ENCODE measurements at regions not wholly inside any gene's neighbourhood (a gene's known extent, or its start where the extent isn't known, plus 50 kb on each side); places are given as distances from the start of the nearest gene placed in this dataset.

DNA sequence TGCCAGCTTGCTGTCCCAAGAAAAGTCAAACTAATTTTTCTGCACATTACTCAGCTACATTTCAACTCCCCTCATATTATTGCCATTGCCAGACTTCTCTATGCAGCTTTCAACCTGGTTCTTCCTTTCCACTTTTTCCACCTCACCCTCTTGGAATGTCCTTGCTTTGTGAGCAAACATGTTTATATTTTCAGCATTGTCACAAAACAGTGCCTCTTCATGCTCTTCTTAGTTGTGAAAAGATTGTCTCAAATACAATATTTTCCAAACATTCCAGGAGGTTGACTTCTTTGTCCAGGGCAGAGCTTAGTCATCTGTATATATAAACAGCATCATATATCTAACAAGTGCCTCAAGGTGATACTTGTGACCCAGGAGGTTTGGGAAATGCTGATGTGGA lies 803.3 kb upstream of the CELF4 start:
- DNase-seq (ENCODE audit: low read depth, low spot score), result no peak

DNA sequence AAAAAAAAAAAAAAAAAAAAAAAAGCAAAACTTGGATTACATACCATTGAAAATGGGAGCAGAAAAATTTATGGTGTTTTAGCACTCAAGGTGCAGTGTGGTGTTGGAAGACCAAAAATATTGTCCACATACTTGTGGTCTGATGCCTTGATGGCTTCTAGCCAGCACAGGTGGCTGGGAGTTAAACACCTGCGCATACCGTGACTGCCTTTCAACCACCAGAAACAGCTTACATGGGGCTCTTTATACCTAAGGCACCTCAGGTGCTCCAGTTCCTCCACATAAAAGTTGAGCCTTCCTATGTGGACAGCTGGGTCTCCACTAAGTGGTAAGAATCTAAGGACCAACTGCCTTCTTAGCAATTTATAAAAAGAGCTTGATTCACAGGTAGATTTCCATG lies 802.6 kb upstream of the CELF4 start:
- no peak for DNase-seq (ENCODE audit: low read depth, low spot score)

DNA sequence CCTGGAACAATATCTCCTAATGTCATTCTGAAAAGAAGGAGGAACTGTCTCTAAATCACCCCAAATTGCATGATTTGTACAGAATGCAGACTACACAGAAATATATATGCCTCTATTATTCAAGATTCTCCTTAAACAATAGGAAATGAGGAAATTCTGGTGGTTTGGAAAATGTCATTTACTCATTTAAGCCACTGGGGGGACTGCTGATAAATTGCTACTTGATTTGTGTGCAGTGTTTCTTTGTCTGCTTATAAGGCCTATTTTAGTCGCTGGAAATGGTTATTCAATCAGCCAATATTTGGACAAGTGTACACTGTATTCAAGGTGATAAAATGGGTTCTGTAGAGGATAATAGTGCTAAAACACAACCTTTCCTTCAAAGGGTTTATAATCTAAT lies 801.9 kb upstream of the CELF4 start:
- no peak for DNase-seq (ENCODE audit: low read depth, low spot score)

DNA sequence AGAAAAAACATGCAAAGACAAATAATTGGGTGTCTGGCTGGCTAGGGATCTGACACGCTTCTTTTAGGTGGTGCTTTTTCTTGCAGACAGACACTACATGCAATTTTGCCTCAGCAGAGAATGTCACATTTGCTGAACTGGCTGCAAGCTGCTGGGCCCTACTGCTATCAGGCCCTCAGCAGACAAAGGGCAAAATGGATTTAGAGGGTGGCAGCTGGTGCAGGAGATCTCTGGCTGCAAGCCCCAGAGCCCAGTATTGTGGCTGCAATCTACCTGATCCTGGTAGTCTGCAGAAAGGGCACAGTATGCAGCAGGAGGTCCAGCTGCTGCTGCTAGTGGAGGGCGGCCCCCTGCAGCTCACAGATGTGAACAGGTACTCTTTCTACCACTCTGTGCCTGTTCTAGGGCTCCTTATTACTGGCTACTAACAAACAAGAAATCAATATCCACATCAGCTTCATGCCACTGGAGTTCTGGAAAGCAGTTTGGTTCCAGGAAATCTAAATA lies 796.7 kb upstream of the CELF4 start:
- DNase-seq (ENCODE audit: low read depth, low spot score), result no peak

DNA sequence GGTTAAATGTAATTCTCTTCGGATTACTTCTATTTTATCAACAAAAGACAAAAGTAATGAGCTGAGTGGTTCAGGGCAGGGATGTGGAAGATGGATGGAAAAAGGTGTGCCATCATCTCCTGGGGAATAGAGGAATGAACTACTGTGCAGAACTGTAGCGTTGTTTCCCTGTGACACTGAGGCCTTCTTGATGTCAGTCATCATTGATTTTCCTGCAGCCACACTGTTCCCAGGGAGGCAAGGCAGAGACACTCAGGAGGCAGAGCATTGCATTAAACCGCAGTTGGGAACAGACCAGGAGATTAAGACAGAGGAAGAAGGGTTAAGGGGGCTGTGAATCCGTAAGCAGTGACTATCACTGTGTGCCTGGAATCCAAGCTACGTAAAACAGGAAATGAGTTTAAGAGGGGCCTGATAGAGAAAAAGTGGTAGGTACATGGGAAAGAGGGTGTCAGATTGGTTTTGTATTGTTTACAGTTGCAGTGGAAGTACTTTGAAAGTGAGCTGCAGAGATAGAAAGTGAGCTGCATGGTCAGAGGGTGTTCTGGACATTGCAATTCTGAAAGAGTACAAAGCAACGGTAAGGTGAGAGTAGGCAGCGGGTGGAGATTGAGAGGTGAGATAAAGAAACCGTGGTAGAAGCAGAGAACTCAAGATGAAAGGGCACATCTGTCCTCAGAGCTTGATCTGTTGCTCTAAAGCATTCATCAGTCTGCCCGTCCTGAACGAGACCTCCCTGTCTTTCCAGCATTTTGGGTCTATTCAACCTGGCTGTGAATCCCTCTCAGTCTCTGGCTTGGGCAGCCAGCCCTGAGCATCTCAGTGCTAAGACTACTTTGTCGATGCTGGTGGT lies 793.4 kb upstream of the CELF4 start:
- DNase-seq (ENCODE audit: low read depth, low spot score), result no peak

DNA sequence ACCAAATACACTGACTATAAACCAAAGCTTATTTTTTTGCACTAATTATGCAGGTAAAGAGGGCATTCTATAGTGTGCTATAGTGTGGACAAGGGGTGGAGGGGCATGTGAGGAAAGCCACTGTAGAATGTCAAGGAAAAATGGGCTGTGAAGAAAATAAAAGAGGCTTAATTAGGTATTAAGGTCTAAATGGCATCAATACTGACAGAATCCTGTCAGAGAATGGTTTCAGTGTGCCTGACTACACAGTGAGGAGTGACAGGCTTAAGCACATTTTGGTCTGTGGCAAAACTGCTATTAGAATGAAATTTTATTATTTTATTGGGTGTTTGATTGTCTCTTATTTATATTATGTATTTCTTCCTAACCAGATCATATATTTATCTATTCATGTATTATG lies 787.6 kb upstream of the CELF4 start:
- no peak for DNase-seq (ENCODE audit: low read depth, low spot score)

DNA sequence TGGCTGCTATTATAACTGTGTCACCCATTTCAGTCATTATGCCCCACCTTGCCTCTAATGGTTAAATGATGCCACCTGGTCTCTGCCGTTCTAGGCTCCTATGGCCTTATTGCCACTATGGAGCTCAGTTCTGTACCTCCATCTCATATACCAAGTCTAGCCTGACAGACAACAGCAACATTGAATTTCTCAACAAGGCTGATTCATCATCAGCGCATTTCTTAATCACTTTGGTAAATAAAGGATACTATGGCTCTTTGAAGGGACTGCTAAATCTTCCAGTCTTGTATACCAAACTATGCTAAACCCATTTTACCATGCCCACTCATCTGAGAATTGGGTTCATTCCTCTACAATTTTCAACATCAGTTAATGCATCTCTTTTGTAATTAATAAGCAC lies 784.5 kb upstream of the CELF4 start:
- DNase-seq (ENCODE audit: low read depth, low spot score), result no peak

DNA sequence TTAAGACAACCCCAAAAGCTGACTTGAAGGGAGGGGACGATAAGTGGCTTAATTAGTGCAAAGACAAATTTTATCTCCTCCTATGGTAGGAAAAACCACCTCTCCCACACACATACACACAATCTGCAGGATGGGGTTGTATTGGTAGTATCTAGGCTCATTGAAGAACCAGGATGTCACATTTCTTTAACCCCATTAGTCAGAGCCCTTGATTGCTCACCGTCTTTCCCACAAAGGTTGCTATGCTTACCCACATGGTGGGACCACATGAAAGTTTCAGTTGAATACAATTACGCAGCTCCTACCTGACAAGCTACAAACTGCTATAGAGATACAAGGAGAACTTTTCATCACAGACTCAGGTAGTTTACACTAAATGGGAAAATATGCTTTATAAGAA lies 765.0 kb upstream of the CELF4 start:
- no peak for DNase-seq (ENCODE audit: low read depth, low spot score)

DNA sequence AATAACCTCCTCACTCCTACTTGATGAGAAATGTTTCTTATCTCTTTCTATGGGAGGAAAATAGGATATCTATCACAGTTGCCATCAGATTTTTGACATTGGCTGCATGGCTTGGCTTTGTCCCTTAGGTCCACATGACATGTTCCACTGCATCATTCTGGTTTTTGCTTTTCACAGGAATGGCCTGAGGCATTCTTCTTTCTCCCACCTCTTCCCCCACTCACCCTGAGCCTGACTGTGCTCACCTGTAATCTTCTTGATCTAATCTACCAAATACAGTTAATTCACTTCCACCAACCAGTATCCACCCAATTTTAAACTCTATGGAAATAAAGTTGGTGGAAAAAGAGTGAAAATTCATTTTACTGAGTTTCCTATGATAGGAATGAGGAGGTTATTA lies 763.5 kb upstream of the CELF4 start:
- no peak for DNase-seq (ENCODE audit: low read depth, low spot score)

DNA sequence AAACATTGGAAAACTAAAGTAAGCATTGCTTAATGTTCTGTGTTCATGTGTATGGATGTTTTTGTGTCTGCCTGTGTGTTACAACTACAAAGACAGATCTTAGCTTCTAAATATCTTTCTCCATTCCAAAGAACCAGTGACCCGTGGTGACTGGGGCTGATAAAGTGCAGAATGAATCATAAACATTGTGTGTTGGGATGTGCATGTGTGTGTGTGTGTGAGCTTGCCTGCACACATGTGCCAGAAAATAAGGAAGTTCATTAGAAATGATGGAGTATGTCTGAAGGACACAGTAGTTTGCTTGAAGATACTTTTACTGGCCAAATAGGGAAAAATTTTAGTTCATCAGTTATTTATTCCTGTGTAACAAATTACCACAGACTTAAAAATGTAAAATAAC lies 756.6 kb upstream of the CELF4 start:
- no peak for DNase-seq (ENCODE audit: low read depth, low spot score)

DNA sequence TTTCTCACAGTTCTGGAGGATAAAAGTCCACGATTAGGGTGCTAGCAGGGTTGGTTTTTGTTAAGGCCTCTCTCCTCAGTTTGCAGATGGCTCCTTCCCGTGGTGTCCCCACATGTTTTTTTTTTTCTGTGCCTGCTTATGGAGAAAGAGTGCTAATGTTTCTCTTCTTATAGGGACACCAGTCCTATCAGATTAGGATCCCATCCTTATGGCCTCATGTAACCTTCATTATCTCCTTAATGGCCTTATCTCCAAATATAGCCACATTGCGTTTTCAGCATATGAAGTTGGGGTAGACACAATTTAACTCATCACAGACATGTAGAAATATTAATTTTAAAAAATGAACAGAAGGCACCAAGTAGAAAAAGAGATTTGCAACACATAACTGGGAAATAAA lies 755.7 kb upstream of the CELF4 start:
- no peak for DNase-seq (ENCODE audit: low read depth, low spot score)

DNA sequence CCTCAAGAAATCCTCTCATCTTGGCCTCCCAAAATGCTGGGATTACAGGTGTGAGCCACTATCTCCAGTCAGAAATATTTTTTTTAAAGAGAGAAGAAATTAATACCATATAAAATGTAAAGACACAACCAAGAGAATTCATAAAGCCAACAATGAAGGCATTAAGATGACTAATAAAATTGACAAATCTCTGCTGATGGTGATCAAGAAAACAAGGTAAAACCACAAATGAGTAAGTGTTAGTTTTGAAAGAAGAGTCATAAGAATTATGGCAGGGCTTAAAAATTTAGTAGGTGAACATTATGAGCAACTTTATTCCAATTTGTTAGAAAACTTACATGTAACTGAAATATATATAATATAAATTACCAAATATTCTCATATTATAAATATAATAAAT lies 752.8 kb upstream of the CELF4 start:
- DNase-seq (ENCODE audit: low read depth, low spot score), result no peak

DNA sequence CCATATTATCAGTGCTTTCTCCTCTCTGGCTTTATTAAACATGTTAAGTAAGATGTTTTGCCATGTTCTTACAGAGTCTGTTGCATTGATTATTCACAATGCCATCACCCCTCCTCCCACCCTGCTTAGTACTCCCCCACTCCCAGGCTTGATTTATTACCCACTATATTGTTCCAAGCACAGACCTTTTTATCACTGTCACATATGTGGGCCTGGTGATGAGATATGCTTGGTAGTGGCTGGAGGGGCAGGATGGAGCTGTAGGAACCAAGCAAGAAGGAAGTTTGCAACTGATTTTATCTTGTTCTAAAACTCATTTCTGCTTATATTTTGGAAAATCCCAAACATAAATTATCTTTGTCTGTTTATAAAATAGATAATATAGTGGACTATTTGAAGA lies 748.2 kb upstream of the CELF4 start:
- DNase-seq (ENCODE audit: low read depth, low spot score), result no peak

DNA sequence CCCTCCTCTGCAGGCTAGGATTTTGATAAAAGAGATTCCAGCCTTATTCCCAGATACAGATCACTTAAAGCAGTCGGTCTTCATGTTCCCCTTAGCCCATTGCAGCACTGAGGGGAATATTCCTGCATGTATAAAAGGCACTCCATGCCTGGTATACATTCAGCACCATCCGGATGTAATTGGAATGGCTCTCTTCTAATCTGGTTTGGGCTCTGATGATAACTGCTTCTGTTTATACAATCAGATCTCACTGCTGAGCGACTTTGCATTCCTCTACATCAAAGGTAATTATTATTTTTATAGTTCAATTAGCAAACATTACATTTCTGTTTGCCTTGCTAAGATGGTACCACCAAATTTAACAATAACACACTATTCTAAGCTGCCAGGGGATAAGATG lies 746.9 kb upstream of the CELF4 start:
- DNase-seq (ENCODE audit: low read depth, low spot score), result no peak

DNA sequence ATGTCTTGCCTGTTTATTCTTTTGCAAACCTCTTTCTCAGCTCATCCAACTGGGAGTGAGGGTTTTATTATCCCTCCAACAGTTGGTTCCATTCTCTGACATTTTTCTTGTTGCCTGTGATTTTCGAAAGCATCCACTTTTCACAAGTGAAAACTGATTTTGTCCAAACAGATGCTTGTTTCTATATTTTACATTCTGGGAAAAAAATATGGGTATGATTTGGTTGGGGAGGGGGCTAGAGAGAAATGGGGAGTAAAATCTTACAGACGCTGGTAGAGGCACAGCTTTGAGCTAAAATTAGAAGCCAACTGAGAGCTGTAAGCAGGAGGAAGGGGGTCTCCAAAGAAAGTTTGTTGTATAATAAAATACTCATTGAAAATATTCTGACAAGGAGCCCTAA lies 745.3 kb upstream of the CELF4 start:
- no peak for DNase-seq (ENCODE audit: low read depth, low spot score)

DNA sequence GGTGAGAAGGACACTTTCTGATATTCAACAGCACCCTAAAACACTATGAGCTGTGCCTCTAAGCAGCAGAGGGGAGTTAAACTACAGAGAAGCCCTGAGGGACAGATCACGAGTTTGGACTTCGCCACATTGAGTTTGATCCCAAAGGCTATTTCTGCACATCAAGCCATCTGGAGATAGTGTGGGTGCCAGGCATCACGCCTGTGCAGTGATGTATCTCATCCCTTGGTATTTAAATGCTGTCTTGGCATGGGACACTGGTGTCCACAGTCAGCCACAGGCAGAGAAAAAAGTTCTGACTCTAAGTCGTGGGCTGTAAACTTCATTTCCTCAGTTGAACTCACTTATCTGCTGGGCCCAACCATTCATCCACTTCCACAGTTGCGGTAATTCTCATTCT lies 742.3 kb upstream of the CELF4 start:
- DNase-seq (ENCODE audit: low read depth, low spot score), result no peak

DNA sequence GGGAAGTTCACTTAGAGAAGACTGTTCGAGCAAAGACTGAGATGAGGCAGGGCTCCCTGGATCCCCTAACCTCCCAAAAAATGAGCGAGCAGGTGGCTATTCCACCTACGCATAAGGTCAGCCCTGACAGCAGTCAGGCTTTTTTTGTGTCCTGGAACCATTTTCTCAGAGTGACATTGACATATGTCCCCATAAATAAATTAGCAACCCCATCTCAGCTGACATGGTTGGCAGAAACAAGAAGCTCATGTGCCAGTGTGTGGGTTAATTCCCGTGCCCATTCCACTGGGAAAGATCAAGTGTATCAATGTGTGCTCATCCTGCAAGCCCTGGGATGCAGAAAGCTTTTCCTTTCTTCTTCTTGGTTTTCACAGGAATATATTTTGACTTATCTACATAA lies 740.4 kb upstream of the CELF4 start:
- DNase-seq (ENCODE audit: low read depth, low spot score), result no peak

DNA sequence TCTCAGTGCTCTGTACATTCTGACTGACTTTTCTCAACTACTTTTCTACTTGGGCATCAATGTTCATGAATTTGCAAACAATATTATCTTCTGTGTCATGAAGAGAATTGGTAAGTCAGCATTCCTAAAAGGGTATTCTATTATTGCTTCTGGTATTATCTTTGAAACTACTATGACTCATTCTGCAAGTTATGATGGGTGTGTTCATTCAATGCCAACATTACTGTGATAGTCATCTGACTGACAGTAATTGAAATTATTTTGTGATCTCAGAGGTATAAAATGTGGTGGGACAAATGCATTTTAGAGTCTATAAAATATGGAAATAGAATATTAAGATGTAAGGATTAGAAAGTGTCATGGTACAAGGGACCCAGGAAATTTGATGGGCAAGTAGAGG lies 736.0 kb upstream of the CELF4 start:
- DNase-seq (ENCODE audit: low read depth, low spot score), result no peak

DNA sequence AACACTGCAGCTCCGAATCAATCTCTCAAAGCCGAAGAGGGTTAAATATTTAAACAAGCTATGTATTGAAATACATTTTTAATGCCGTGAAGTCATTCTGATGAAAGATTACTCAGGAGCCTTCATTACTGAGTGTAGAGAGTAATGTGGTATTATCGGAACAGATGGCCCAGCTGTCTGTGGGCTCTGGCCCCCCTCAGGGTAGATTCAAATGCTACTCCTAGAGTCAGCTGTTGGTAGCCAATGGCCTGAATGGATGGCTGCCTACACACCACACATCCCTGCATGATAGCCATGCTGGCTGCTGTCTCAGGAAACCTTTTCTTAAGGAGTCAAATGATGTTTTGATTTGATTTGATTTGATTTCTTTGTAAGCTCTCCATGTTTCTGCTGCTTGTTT lies 732.3 kb upstream of the CELF4 start:
- no peak for DNase-seq (ENCODE audit: low read depth, low spot score)

DNA sequence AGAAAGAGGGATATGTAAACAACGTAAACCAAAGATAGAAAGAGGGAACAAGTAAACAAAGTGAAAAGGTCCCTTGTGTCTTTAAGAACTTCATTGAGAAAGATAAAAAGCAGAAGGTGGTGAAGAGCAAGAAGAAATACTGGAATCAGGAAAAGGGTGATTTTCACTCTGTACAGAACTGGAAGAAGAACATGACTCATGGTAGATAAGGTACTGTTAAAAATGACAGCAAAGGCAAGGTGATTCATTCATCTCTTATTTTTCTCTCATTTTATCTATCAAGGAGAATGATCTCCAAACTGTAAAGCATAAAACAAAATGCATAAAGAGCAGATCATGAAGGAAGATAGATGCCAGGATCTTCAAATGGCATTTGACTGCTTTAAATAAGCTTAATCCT lies 724.6 kb upstream of the CELF4 start:
- DNase-seq (ENCODE audit: low read depth, low spot score), result no peak

DNA sequence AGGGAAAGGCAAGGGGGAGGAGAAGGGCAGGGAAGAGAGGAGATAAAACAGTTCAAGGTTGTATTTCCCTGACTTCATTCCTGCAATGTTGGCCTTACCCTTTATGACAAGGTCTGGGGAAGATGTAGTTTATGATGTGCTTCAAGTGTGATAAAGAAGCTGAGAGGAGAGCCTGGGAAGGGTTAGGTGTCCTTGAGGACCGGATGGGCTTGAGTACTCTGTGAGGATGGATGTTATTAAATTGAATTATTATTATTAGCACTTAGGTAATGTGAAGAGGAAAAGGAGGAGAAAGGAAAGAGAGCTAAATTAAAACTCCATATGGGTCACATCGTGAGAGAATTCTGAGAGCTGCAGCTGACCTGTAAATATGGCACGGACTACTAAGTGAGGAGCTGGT lies 719.4 kb upstream of the CELF4 start:
- no peak for DNase-seq (ENCODE audit: low read depth, low spot score)

DNA sequence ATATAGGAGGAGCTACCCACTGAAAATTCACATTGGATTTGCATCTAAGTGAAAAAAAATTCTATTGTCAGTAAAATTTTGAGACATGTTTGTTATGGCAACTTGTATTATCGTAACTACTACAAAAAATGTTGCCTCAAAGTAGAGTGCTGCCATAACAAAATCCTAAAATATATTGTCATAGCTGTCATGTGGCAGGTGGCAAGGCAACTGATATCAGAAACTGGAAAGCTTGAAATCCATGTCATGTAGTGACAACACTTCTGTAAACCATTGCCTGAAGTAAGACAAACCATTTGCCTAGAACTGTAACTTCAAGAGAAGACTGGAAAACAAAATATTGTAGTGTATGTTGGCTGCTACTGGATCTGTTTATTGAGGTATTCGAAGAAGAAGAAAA lies 697.5 kb upstream of the CELF4 start:
- DNase-seq (ENCODE audit: low read depth, low spot score), result no peak

DNA sequence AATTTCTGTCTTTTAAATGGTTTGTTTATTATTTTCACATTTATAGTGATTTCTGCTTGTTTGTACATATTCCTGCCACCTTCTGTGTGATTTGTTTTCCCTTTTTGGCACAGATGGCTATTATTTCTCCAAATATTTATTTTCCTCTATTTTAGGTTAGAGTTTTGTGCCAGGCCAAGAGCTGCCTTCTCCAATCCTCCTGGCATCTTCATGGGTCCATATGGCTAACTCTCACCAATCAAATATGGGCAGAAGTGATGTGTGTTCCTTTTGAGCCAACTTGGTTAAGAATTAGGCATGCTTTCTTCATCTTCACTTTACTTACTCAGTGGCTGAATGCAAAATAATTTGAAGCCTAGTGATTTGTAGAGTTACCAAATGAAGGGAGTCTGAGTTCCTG lies 697.1 kb upstream of the CELF4 start:
- no peak for DNase-seq (ENCODE audit: low read depth, low spot score)

DNA sequence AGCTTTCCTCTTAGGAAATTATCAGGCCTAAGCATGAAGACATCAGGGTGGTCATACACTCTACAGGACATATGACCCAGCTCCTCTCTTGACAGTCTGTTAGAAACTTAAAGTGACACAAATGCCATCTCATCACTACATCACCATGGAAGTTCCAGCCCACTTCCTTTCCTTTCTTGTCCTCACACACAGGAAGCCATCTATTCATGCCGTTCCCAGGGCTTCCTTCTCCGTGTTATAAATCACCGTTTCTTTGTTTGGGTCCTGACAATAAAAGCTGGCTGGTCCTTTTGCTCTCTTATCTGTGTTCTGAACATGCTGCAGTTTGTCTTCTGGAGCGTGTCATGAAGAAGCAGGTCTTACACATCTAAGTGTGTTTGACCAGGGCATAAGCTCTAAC lies 692.1 kb upstream of the CELF4 start:
- no peak for DNase-seq (ENCODE audit: low read depth, low spot score)

All from iPS DF 19.7 (cell line).